LNCaP clone FGC (cell line): ENCODE measurements at regions not wholly inside any gene's neighbourhood (a gene's known extent, or its start where the extent isn't known, plus 50 kb on each side); places are given as distances from the start of the nearest gene placed in this dataset.

Experiments used
- DNase-seq: peaks from one replicate; pipeline ENCODE4 v3.0.0-alpha.2; 2011; ENCODE audit warnings: low read depth
- H3K4me3 ChIP-seq: 2 replicates; pipeline ENCODE4 v1.5.1; 2011; ENCODE audit warnings: mild to moderate bottlenecking, low read depth, low read length, control low read depth
- CTCF ChIP-seq: IDR thresholded peaks from 2 replicates; pipeline ENCODE4 v1.5.1; 2012; ENCODE audit warnings: mild to moderate bottlenecking; ENCODE audit not compliant: control insufficient read depth, insufficient read depth; ENCODE audit errors: extremely low read depth

GRCh38 chr3:96491023-96491422 lies 323.4 kb upstream of the EPHA6 start:
- DNase-seq: no peak
- no peak overlapping the region for H3K4me3 ChIP-seq
- no peak for TF ChIP-seq CTCF

- H3K4me3 ChIP-seq: no peak overlapping the region
- no peak for DNase-seq
- TF ChIP-seq CTCF: no peak
Measured at GRCh38 chr3:96491868-96492267, 322.5 kb upstream of the EPHA6 start.

GRCh38 chr3:96510334-96510733 lies 304.1 kb upstream of the EPHA6 start:
- no peak overlapping the region for H3K4me3 ChIP-seq

GRCh38 chr3:96537165-96537564 lies 277.2 kb upstream of the EPHA6 start:
- H3K4me3 ChIP-seq: no peak overlapping the region
- TF ChIP-seq CTCF: no peak

More at GRCh38 chr3:96510334-96510733, 304.1 kb upstream of the EPHA6 start:
- DNase-seq: no peak
- no peak for TF ChIP-seq CTCF

GRCh38 chr3:96538186-96538585 lies 276.2 kb upstream of the EPHA6 start:
- no peak overlapping the region for H3K4me3 ChIP-seq
- no peak for TF ChIP-seq CTCF
- no peak for DNase-seq

More at GRCh38 chr3:96537165-96537564, 277.2 kb upstream of the EPHA6 start:
- DNase-seq: no peak

DNA sequence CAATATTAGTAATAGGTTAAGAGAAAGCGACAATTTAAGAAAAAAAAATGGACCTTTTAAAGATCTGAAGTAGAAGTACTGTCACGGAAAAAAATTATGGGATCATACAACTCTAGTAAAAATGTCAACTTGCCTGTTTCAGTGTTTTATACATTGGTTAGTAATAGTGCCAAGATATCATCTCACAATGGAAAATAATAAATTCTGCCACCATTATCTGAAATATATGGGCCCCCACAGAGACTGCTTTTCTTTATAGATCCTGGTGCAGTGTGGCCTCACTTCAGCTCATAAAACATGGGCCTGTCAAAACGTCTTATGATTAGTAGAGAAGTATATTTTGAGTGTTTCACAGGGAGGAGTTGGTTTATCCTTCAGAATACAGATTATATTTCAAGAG lies 266.3 kb upstream of the EPHA6 start:
- no peak for TF ChIP-seq CTCF
- no peak overlapping the region for H3K4me3 ChIP-seq
- no peak for DNase-seq

DNA sequence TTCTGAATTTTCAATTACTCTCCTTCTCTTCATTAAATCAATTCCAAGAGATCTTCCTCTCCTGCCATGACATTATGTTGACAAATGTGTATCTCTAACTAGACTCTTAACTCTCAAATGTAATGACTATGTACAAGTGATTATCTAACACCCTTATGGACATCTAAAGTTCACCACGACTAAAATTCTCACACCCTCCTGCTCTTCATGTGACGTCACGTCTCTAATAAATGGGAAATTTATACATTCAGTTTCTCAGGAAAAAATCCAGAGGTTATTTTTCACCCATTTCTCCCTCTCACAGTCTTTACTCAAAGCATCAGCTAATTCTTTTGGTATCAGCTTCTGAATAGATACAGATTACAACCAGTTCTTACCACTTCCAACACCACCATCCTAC lies 237.5 kb upstream of the EPHA6 start:
- no peak for DNase-seq
- H3K4me3 ChIP-seq: no peak overlapping the region
- TF ChIP-seq CTCF: no peak
